Mesenchymal stem cell (in vitro differentiated cells and primary cell): ENCODE measurements at regions not wholly inside any gene's neighbourhood (a gene's known extent, or its start where the extent isn't known, plus 50 kb on each side); places are given as distances from the start of the nearest gene placed in this dataset.

Source experiments
- DNase-seq: peaks from one replicate; pipeline ENCODE4 v3.0.0-alpha.2; 2013
- H2AFZ ChIP-seq: one replicate; pipeline ENCODE4 v1.6.1; 2013; ENCODE audit warnings: low read depth, mild to moderate bottlenecking, control low read depth, inconsistent platforms, low read length, moderate library complexity
- H2AK5ac ChIP-seq: 2 replicates; pipeline ENCODE4 v1.6.1; 2013; ENCODE audit warnings: low read length, moderate library complexity, mild to moderate bottlenecking, inconsistent platforms; ENCODE audit not compliant: severe bottlenecking
- H2BK120ac ChIP-seq: one replicate; pipeline ENCODE4 v1.6.1; 2013; ENCODE audit warnings: low read depth, mild to moderate bottlenecking, inconsistent platforms, low read length, moderate library complexity
- H2BK12ac ChIP-seq, 2 experiments: one replicate each; pipeline ENCODE4 v1.6.1; 2013; ENCODE audit warnings: inconsistent platforms in 2 of 2, low read length in 2 of 2, mild to moderate bottlenecking in 2 of 2, moderate library complexity in 2 of 2, control low read depth in 1 of 2
- H2BK15ac ChIP-seq: one replicate; pipeline ENCODE4 v1.6.1; 2013; ENCODE audit warnings: mild to moderate bottlenecking, low read depth, inconsistent platforms; ENCODE audit not compliant: poor library complexity, severe bottlenecking
- H2BK5ac ChIP-seq: 2 replicates; pipeline ENCODE4 v1.6.1; 2013; ENCODE audit warnings: low read depth, mild to moderate bottlenecking, low read length, control low read depth, inconsistent platforms; ENCODE audit not compliant: poor library complexity, severe bottlenecking
- H3K14ac ChIP-seq, 2 experiments: one replicate each; pipeline ENCODE4 v1.6.1; 2013; ENCODE audit warnings: inconsistent platforms in 2 of 2, low read length in 2 of 2, control low read depth in 1 of 2, mild to moderate bottlenecking in 1 of 2, moderate library complexity in 1 of 2
- H3K18ac ChIP-seq, 2 experiments: one replicate each; pipeline ENCODE4 v1.6.1; 2013; ENCODE audit warnings: inconsistent platforms in 2 of 2, low read length in 2 of 2, control low read depth in 1 of 2, low read depth in 1 of 2, mild to moderate bottlenecking in 1 of 2
- H3K23ac ChIP-seq, 2 experiments: one replicate each; pipeline ENCODE4 v1.6.1; 2013; ENCODE audit warnings: inconsistent platforms in 2 of 2, low read length in 2 of 2, mild to moderate bottlenecking in 2 of 2, moderate library complexity in 2 of 2, control low read depth in 1 of 2
- H3K27ac ChIP-seq: 2 replicates; pipeline ENCODE4 v1.5.1; 2013; ENCODE audit warnings: mild to moderate bottlenecking, moderate library complexity, low read length, control low read depth, inconsistent platforms; ENCODE audit not compliant: poor library complexity, severe bottlenecking
- H3K27me3 ChIP-seq, 2 experiments: 2 replicates each; pipeline versions ENCODE4 v1.6.1 to v1.7.0; 2013; ENCODE audit warnings: low read length in 2 of 2, mild to moderate bottlenecking in 2 of 2, moderate library complexity in 2 of 2, control low read depth in 1 of 2, inconsistent platforms in 1 of 2; ENCODE audit not compliant: control insufficient read depth in 1 of 2, insufficient read depth in 1 of 2
- H3K36me3 ChIP-seq, 2 experiments: 2 replicates each; pipeline versions ENCODE4 v1.6.1 to v1.7.0; 2013; ENCODE audit warnings: low read length in 2 of 2, control low read depth in 1 of 2, inconsistent platforms in 1 of 2, low read depth in 1 of 2, mild to moderate bottlenecking in 1 of 2; ENCODE audit not compliant: insufficient read depth in 2 of 2, control insufficient read depth in 1 of 2
- H3K4ac ChIP-seq, 2 experiments: one replicate each; pipeline ENCODE4 v1.6.1; 2013; ENCODE audit warnings: inconsistent platforms in 2 of 2, low read length in 2 of 2, mild to moderate bottlenecking in 2 of 2, moderate library complexity in 2 of 2, control low read depth in 1 of 2, low read depth in 1 of 2
- H3K4me1 ChIP-seq: 2 replicates; pipeline ENCODE4 v1.6.1; 2013; ENCODE audit warnings: low read depth, low read length, control low read depth; ENCODE audit not compliant: control insufficient read depth, insufficient read depth
- H3K4me2 ChIP-seq: 2 replicates; pipeline ENCODE4 v1.6.1; 2013; ENCODE audit warnings: low read length, mild to moderate bottlenecking, inconsistent platforms; ENCODE audit not compliant: poor library complexity, severe bottlenecking
- H3K4me3 ChIP-seq, 2 experiments: 2 replicates each; pipeline versions ENCODE4 v1.5.1 to v1.7.0; 2013; ENCODE audit warnings: low read length in 2 of 2, mild to moderate bottlenecking in 2 of 2, control low read depth in 1 of 2, low read depth in 1 of 2; ENCODE audit not compliant: insufficient read depth in 1 of 2
- H3K79me1 ChIP-seq: replicated peaks from 2 replicates; pipeline ENCODE4 v1.6.1; 2013; ENCODE audit warnings: mild to moderate bottlenecking, control low read depth, low read length, inconsistent platforms; ENCODE audit not compliant: poor library complexity, severe bottlenecking
- H3K9ac ChIP-seq: 2 replicates; pipeline ENCODE4 v1.7.0; 2013; ENCODE audit warnings: mild to moderate bottlenecking, low read length, moderate library complexity
- H3K9me3 ChIP-seq: 2 replicates; pipeline ENCODE4 v1.7.0; 2013; ENCODE audit warnings: mild to moderate bottlenecking, low read length; ENCODE audit not compliant: control insufficient read depth
- H4K8ac ChIP-seq: one replicate; pipeline ENCODE4 v1.6.1; 2013; ENCODE audit warnings: inconsistent platforms, mild to moderate bottlenecking, low read length, moderate library complexity
- H4K91ac ChIP-seq: one replicate; pipeline ENCODE4 v1.6.1; 2013; ENCODE audit warnings: mild to moderate bottlenecking, low read length, inconsistent platforms
- WGBS: methylation state at CpG from one replicate; pipeline ENCODE4 v1.1.7; 2013; ENCODE audit warnings: mixed read lengths; 5-methylcytosine and 5-hydroxymethylcytosine counted together

GRCh38 chr6:125471667-125472066, 169.9 kb upstream of the HDDC2 start:
- no peak overlapping the region for H2BK5ac ChIP-seq
- H3K14ac ChIP-seq: no peak overlapping the region
- H3K79me1 ChIP-seq: no peaks in the 10 kb centered on the region
- 93% methylated on average over 1 of the region's 1 CpG for WGBS
- no peaks in the 10 kb centered on the region for H3K36me3 ChIP-seq
- H2AK5ac ChIP-seq: no peak overlapping the region
- no peaks in the 10 kb centered on the region for H3K4me1 ChIP-seq
- H4K8ac ChIP-seq: no peak overlapping the region
- peaks cover 0 to 3% of the 10 kb centered on the region in 2 experiments for H3K27me3 ChIP-seq
- H2AFZ ChIP-seq: no peak overlapping the region
- H3K18ac ChIP-seq: no peak overlapping the region
- no peak overlapping the region for H4K91ac ChIP-seq
- no peak overlapping the region for H3K4me2 ChIP-seq
- no peak overlapping the region for H3K27ac ChIP-seq
- no peak overlapping the region for H2BK12ac ChIP-seq
- no peak overlapping the region for H3K4ac ChIP-seq
- no peaks in the 10 kb centered on the region for H3K9me3 ChIP-seq
- no peak for DNase-seq
- H2BK15ac ChIP-seq: no peak overlapping the region
- H3K23ac ChIP-seq: no peak overlapping the region
- no peak overlapping the region for H2BK120ac ChIP-seq
- H3K4me3 ChIP-seq: no peak overlapping the region
- no peak overlapping the region for H3K9ac ChIP-seq

- Histone ChIP-seq H2BK15ac (no peak overlapping the region), H4K91ac (no peak overlapping the region), H3K14ac (no peak overlapping the region), H3K18ac (no peak overlapping the region), H3K4me2 (no peak overlapping the region), H3K4me3 (no peak overlapping the region), H3K23ac (no peak overlapping the region), H3K79me1 (no peaks in the 10 kb centered on the region), H4K8ac (no peak overlapping the region), H3K4ac (no peak overlapping the region), H2BK12ac (no peak overlapping the region), H3K27ac (no peak overlapping the region), H3K36me3 (no peaks in the 10 kb centered on the region), H2AK5ac (no peak overlapping the region), H3K9me3 (no peaks in the 10 kb centered on the region), H2BK120ac (no peak overlapping the region), H2AFZ (no peak overlapping the region), H2BK5ac (no peak overlapping the region), H3K4me1 (no peaks in the 10 kb centered on the region), H3K27me3 (peaks cover 0 to 3% of the 10 kb centered on the region in 2 experiments), H3K9ac (no peak overlapping the region)
- 36% methylated on average over 1 of the region's 1 CpG for WGBS
- DNase-seq: no peak
Measured at GRCh38 chr6:125474061-125474460, 172.3 kb upstream of the HDDC2 start.

- 100% methylated on average over 1 of the region's 4 CpGs for WGBS
- Histone ChIP-seq H2AFZ (no peak overlapping the region), H3K18ac (no peak overlapping the region), H2AK5ac (no peak overlapping the region), H3K9me3 (no peaks in the 10 kb centered on the region), H3K4me1 (no peaks in the 10 kb centered on the region), H3K4me2 (no peak overlapping the region), H3K4me3 (no peak overlapping the region), H3K27ac (no peak overlapping the region), H3K4ac (no peak overlapping the region), H3K9ac (peak overlapping the region; percentile 45), H3K79me1 (no peaks in the 10 kb centered on the region), H4K8ac (no peak overlapping the region), H2BK12ac (no peak overlapping the region), H2BK5ac (no peak overlapping the region), H3K14ac (no peak overlapping the region), H4K91ac (no peak overlapping the region), H3K36me3 (no peaks in the 10 kb centered on the region), H3K27me3 (peaks cover 0 to 3% of the 10 kb centered on the region in 2 experiments), H3K23ac (no peak overlapping the region), H2BK15ac (no peak overlapping the region), H2BK120ac (no peak overlapping the region)
- DNase-seq: no peak
Measured at GRCh38 chr6:125477156-125477555, 175.4 kb upstream of the HDDC2 start.

- no peak overlapping the region for H3K14ac ChIP-seq
- no peaks in the 10 kb centered on the region for H3K4me1 ChIP-seq
- H3K18ac ChIP-seq: no peak overlapping the region
- H3K9ac ChIP-seq: peak overlapping the region; percentile 45
- H3K4me2 ChIP-seq: no peak overlapping the region
- H3K27me3 ChIP-seq: peaks cover 0 to 3% of the 10 kb centered on the region in 2 experiments
- H3K36me3 ChIP-seq: no peaks in the 10 kb centered on the region
- H3K4me3 ChIP-seq: no peak overlapping the region
- no peak overlapping the region for H2AK5ac ChIP-seq
- DNase-seq: peak; percentile 19
- no peak overlapping the region for H2BK12ac ChIP-seq
- H3K27ac ChIP-seq: no peak overlapping the region
- no peak overlapping the region for H2AFZ ChIP-seq
- H2BK5ac ChIP-seq: no peak overlapping the region
- H3K9me3 ChIP-seq: no peaks in the 10 kb centered on the region
- no peak overlapping the region for H2BK15ac ChIP-seq
- no peak overlapping the region for H3K4ac ChIP-seq
- H3K23ac ChIP-seq: no peak overlapping the region
- H4K8ac ChIP-seq: no peak overlapping the region
- WGBS: 67% methylated on average over 3 of the region's 3 CpGs
- H4K91ac ChIP-seq: no peak overlapping the region
- no peaks in the 10 kb centered on the region for H3K79me1 ChIP-seq
- H2BK120ac ChIP-seq: no peak overlapping the region
Measured at GRCh38 chr6:125477844-125478243, 176.1 kb upstream of the HDDC2 start.
